ENCODE measurements at regions not wholly inside any gene's neighbourhood (a gene's known extent, or its start where the extent isn't known, plus 50 kb on each side); places are given as distances from the start of the nearest gene placed in this dataset.

GRCh38 chr2:146604521-146604920 is 1240.3 kb upstream of the ACVR2A start:
- no peak for DNase-seq
- Histone ChIP-seq H3K4me1 (no peaks in the 10 kb centered on the region), H3K4me3 (no peak overlapping the region), H3K36me3 (no peaks in the 10 kb centered on the region), H3K9me3 (no peaks in the 10 kb centered on the region), H3K27me3 (no peaks in the 10 kb centered on the region), H3K27ac (no peak overlapping the region)
- intact Hi-C loops (cut with DNase I; ENCODE audit: low total_unique reads): no loop called here
- TF ChIP-seq POLR2A (IDR thresholded peaks at IDR 0.05) (no peak), CTCF (IDR thresholded peaks at IDR 0.05) (no peak)

- Histone ChIP-seq H3K27me3 (no peaks in the 10 kb centered on the region), H3K4me3 (no peak overlapping the region), H3K27ac (no peak overlapping the region), H3K4me1 (no peaks in the 10 kb centered on the region), H3K9me3 (no peaks in the 10 kb centered on the region), H3K36me3 (no peaks in the 10 kb centered on the region)
- DNase-seq: no peak
- TF ChIP-seq CTCF (IDR thresholded peaks at IDR 0.05) (no peak), POLR2A (IDR thresholded peaks at IDR 0.05) (no peak)
- intact Hi-C loops (cut with DNase I; ENCODE audit: low total_unique reads): no loop called here
Observed at GRCh38 chr2:146602856-146603255, 1242.0 kb upstream of the ACVR2A start.

- no peaks in the 10 kb centered on the region for H3K27me3 ChIP-seq
- H3K36me3 ChIP-seq: no peaks in the 10 kb centered on the region
- no peak overlapping the region for H3K27ac ChIP-seq
- TF ChIP-seq CTCF (IDR thresholded peaks at IDR 0.05) (no peak), POLR2A (IDR thresholded peaks at IDR 0.05) (no peak)
- no peaks in the 10 kb centered on the region for H3K4me1 ChIP-seq
- H3K9me3 ChIP-seq: no peaks in the 10 kb centered on the region
- DNase-seq: no peak
- intact Hi-C loops (cut with DNase I; ENCODE audit: low total_unique reads): no loop called here
- no peak overlapping the region for H3K4me3 ChIP-seq
Observed at GRCh38 chr2:146602383-146602782, 1242.4 kb upstream of the ACVR2A start.

- no peak for DNase-seq
- no peaks in the 10 kb centered on the region for H3K4me1 ChIP-seq
- H3K27ac ChIP-seq: no peak overlapping the region
- no peaks in the 10 kb centered on the region for H3K9me3 ChIP-seq
- intact Hi-C loops (cut with DNase I; ENCODE audit: low total_unique reads): no loop called here
- no peak overlapping the region for H3K4me3 ChIP-seq
- no peaks in the 10 kb centered on the region for H3K27me3 ChIP-seq
- TF ChIP-seq CTCF (IDR thresholded peaks at IDR 0.05): no peak
- no peak for TF ChIP-seq POLR2A (IDR thresholded peaks at IDR 0.05)
- no peaks in the 10 kb centered on the region for H3K36me3 ChIP-seq
Observed at GRCh38 chr2:146598791-146599190, 1246.0 kb upstream of the ACVR2A start.

- Histone ChIP-seq H3K27ac (no peak overlapping the region), H3K4me1 (no peaks in the 10 kb centered on the region), H3K36me3 (no peaks in the 10 kb centered on the region), H3K4me3 (no peak overlapping the region), H3K9me3 (no peaks in the 10 kb centered on the region), H3K27me3 (no peaks in the 10 kb centered on the region)
- no peak for DNase-seq
- TF ChIP-seq POLR2A (IDR thresholded peaks at IDR 0.05): no peak
- no peak for TF ChIP-seq CTCF (IDR thresholded peaks at IDR 0.05)
- intact Hi-C loops (cut with DNase I; ENCODE audit: low total_unique reads): no loop called here
Observed at GRCh38 chr2:146597291-146597690, 1247.5 kb upstream of the ACVR2A start.

Measured in uterus (tissue), 3 donors.